ENCODE measurements at regions not wholly inside any gene's neighbourhood (a gene's known extent, or its start where the extent isn't known, plus 50 kb on each side); places are given as distances from the start of the nearest gene placed in this dataset.

GRCh38 chr13:76759877-76760276 lies 126.3 kb downstream of the KCTD12 start:
- no peak overlapping the region for H3K27ac ChIP-seq (replicated peaks)
- DNase-seq: no peak
- H3K36me3 ChIP-seq: no peaks in the 10 kb centered on the region
- no peak overlapping the region for H3K4me3 ChIP-seq
- peaks cover 34% of the 10 kb centered on the region for H3K4me1 ChIP-seq
- no peaks in the 10 kb centered on the region for H3K27me3 ChIP-seq (ENCODE audit: low read depth)
- intact Hi-C loops (cut with micrococcal nuclease): no loop called here
- H3K9me3 ChIP-seq (replicated peaks): no peaks in the 10 kb centered on the region
- no peak for TF ChIP-seq CTCF (IDR thresholded peaks at IDR 0.05; ENCODE audit: borderline replicate concordance)

GRCh38 chr13:76758738-76759137 lies 127.5 kb downstream of the KCTD12 start:
- no peak for DNase-seq
- intact Hi-C loops (cut with micrococcal nuclease): no loop called here
- H3K27me3 ChIP-seq (ENCODE audit: low read depth): no peaks in the 10 kb centered on the region
- H3K4me1 ChIP-seq: peaks cover 32% of the 10 kb centered on the region
- no peak for TF ChIP-seq CTCF (IDR thresholded peaks at IDR 0.05; ENCODE audit: borderline replicate concordance)
- H3K4me3 ChIP-seq: no peak overlapping the region
- H3K36me3 ChIP-seq: no peaks in the 10 kb centered on the region
- H3K27ac ChIP-seq (replicated peaks): no peak overlapping the region
- no peaks in the 10 kb centered on the region for H3K9me3 ChIP-seq (replicated peaks)

- Histone ChIP-seq H3K4me1 (peaks cover 28% of the 10 kb centered on the region), H3K4me3 (no peak overlapping the region), H3K27ac (replicated peaks) (no peak overlapping the region), H3K9me3 (replicated peaks) (no peaks in the 10 kb centered on the region), H3K36me3 (no peaks in the 10 kb centered on the region), H3K27me3 (ENCODE audit: low read depth) (no peaks in the 10 kb centered on the region)
- TF ChIP-seq CTCF (IDR thresholded peaks at IDR 0.05; ENCODE audit: borderline replicate concordance): no peak
- intact Hi-C loops (cut with micrococcal nuclease): no loop called here
- no peak for DNase-seq
Measured at GRCh38 chr13:76758257-76758656, 127.9 kb downstream of the KCTD12 start.

- H3K4me1 ChIP-seq: peaks cover 16% of the 10 kb centered on the region
- H3K36me3 ChIP-seq: no peaks in the 10 kb centered on the region
- H3K27ac ChIP-seq (replicated peaks): no peak overlapping the region
- intact Hi-C loops (cut with micrococcal nuclease): no loop called here
- no peak for DNase-seq
- H3K4me3 ChIP-seq: no peak overlapping the region
- H3K27me3 ChIP-seq (ENCODE audit: low read depth): no peaks in the 10 kb centered on the region
- no peak for TF ChIP-seq CTCF (IDR thresholded peaks at IDR 0.05; ENCODE audit: borderline replicate concordance)
- H3K9me3 ChIP-seq (replicated peaks): no peaks in the 10 kb centered on the region
Measured at GRCh38 chr13:76756451-76756850, 129.8 kb downstream of the KCTD12 start.

GRCh38 chr13:76754414-76754813 lies 131.8 kb downstream of the KCTD12 start:
- Histone ChIP-seq H3K36me3 (no peaks in the 10 kb centered on the region), H3K9me3 (replicated peaks) (no peaks in the 10 kb centered on the region), H3K27me3 (ENCODE audit: low read depth) (no peaks in the 10 kb centered on the region), H3K27ac (replicated peaks) (peak overlapping the region; percentile 76), H3K4me3 (no peak overlapping the region), H3K4me1 (peaks cover 16% of the 10 kb centered on the region)
- no peak for DNase-seq
- TF ChIP-seq CTCF (IDR thresholded peaks at IDR 0.05; ENCODE audit: borderline replicate concordance): no peak
- intact Hi-C loops (cut with micrococcal nuclease): no loop called here

GRCh38 chr13:76751278-76751677 lies 134.9 kb downstream of the KCTD12 start:
- Histone ChIP-seq H3K4me3 (no peak overlapping the region), H3K9me3 (replicated peaks) (no peaks in the 10 kb centered on the region), H3K27me3 (ENCODE audit: low read depth) (no peaks in the 10 kb centered on the region), H3K27ac (replicated peaks) (no peak overlapping the region), H3K4me1 (peaks cover 16% of the 10 kb centered on the region), H3K36me3 (no peaks in the 10 kb centered on the region)
- intact Hi-C loops (cut with micrococcal nuclease): no loop called here
- TF ChIP-seq CTCF (IDR thresholded peaks at IDR 0.05; ENCODE audit: borderline replicate concordance): no peak
- DNase-seq: no peak

All from left ventricle myocardium inferior (tissue), 1 donor.